Activated T-cell treated with anti-CD3 and anti-CD28 coated beads, Interleukin-2, amount 50 U/mL, for 72 hours (primary cell): ENCODE measurements at regions not wholly inside any gene's neighbourhood (a gene's known extent, or its start where the extent isn't known, plus 50 kb on each side); places are given as distances from the start of the nearest gene placed in this dataset.

Experiments used
- ATAC-seq, 2 donors: fragments of 150-1000 bp; cut with Tn5 transposase; replicated peaks in 1 of 2; 2 replicates each; pipeline ENCODE4 v1.10.0; 2021; ENCODE audit warnings: moderate library complexity in 2 of 2, mild to moderate bottlenecking in 1 of 2
- DNase-seq, 2 donors: peaks; one replicate each; pipeline ENCODE4 v3.0.0; 2021 to 2022; ENCODE audit warnings: mixed read lengths in 1 of 2
- H3K27ac Mint-ChIP-seq: one replicate; pipeline ENCODE4 v1.8.0; 2022; ENCODE audit warnings: mild to moderate bottlenecking, moderate library complexity, mixed read lengths
- H3K27me3 Mint-ChIP-seq: one replicate; pipeline ENCODE4 v1.8.0; 2022; ENCODE audit warnings: low read depth, mixed read lengths
- H3K36me3 Mint-ChIP-seq, 2 donors: one replicate each; pipeline ENCODE4 v1.8.0; 2022; ENCODE audit warnings: mixed read lengths in 2 of 2, mild to moderate bottlenecking in 1 of 2; ENCODE audit not compliant: insufficient read depth in 2 of 2
- H3K4me1 Mint-ChIP-seq: one replicate; pipeline ENCODE4 v1.8.0; 2022; ENCODE audit warnings: low read depth, mixed read lengths
- H3K4me3 Mint-ChIP-seq, 2 donors: one replicate each; pipeline ENCODE4 v1.8.0; 2022; ENCODE audit warnings: mild to moderate bottlenecking in 2 of 2, mixed read lengths in 2 of 2, moderate library complexity in 2 of 2
- H3K9me3 Mint-ChIP-seq, 2 donors: one replicate each; pipeline ENCODE4 v1.8.0; 2022; ENCODE audit warnings: mixed read lengths in 2 of 2

DNA sequence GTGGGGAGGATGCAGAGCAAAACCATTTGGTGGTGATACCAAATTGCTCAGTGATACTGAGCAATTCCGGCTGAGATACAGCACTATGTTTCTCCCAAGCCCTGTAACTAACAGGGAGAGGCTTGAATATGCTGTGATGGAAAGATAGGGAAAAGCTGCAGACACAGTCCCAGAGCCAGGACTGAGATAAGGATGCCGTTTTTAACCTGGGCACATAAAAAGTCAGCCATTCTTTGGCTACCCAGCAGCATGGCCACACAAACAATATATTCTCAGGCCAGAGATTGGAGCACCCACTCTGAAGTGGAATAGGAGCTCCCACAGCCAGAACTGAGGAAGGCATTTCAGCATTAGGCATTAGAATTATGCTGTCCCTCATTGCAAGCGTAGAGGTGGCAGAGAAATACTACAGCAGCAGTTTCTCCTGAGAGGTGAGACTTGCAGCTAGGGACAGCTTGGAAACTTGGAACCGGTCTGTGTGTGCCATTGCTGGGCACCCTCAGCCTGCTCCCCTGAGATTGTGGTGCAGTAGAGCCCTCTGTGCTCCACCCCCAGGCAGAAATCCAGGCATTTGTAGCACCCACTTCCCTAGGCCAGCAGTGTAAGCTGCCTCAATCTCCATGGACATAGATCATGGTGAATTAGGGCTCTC is 346.5 kb downstream of the TMEM135 start:
- Mint-ChIP-seq H3K4me1 (no peaks in the 10 kb centered on the region), H3K27me3 (no peaks in the 10 kb centered on the region), H3K27ac (no peak overlapping the region), H3K9me3 (peaks cover 4 to 5% of the 10 kb centered on the region in 2 donors), H3K36me3 (peaks cover 0 to 5% of the 10 kb centered on the region in 2 donors), H3K4me3 (no peak overlapping the region)
- DNase-seq (no peak), ATAC-seq (no peak)

DNA sequence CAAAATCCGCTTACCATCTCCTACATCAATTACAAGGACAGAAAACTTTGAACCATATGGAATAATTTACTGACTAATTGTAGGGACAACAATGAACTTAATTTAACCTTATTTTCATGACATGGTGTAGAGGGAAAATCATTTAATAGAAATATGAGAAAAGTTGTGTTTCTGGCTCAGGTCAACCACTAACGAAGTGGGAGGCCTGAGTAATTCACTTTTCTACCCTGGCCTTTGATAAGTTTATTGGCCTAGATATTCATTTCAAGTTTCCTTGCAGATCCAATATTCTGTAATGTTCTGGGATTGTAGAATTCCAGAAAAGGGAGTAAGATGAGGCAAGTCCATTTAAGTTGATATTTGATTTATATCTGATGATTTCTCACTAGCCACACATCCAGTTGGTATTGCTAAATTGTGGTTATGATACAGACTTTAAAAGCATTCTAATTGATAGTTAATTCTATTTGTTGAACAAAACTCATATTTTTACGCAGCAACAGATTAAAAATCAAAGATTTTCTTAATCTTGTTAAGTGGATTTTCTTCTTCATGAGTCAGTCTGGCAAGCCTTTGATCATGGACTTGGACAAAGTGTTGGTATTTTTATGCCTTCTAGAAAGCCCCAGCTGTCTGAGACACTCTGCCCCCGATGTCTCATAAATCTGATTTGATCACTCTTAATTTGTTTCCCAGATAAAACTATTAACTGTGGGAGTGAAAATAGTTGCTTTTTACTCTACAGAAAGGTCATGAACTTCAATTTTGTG is 336.5 kb downstream of the TMEM135 start:
- ATAC-seq (no peak), DNase-seq (no peak)
- Mint-ChIP-seq H3K4me1 (no peaks in the 10 kb centered on the region), H3K27me3 (peaks cover 15% of the 10 kb centered on the region), H3K4me3 (no peak overlapping the region), H3K36me3 (no peaks in the 10 kb centered on the region), H3K27ac (no peak overlapping the region), H3K9me3 (no peaks in the 10 kb centered on the region)
